Activated CD8-positive, alpha-beta memory T cell treated with anti-CD3 and anti-CD28 coated beads for 48 hours (primary cell): ENCODE measurements at regions not wholly inside any gene's neighbourhood (a gene's known extent, or its start where the extent isn't known, plus 50 kb on each side); places are given as distances from the start of the nearest gene placed in this dataset.

ENCODE experiments used
- DNase-seq, 3 experiments: peaks; one replicate each; pipeline ENCODE4 v3.0.0-alpha.2; 2020; ENCODE audit warnings: low read depth in 2 of 3, low spot score in 2 of 3

DNA sequence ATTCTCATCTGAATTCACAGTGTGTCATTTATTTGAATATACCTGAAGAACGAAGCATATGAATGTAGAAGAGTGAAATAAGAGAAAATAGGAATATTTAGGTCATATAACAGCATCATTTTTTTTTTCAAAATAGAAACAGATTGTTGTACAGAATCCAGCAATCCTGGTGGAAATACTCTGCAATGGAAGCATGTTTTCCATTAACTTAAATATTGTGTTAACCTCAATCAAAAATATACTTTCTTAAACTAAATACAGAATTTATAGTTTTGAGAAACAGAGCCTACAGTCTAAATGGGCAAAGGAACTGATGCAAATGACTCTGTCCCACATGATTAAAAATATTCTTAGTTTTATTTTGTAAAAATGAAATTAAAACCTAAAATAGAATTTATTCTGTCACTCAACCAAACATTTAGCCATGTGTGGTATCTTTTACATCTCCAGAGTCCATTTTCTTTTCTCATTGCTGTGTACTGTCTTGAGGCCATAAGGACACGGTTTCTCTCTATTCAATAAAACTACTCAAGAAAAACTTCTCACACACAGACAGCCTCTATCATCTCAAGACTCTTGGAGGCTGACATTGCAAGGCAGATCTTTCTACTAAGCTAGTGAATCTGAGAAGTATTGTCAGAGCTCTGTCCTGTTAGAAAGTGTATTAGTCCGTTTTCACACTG is 322.6 kb downstream of the LTN1 start:
- DNase-seq: no peak

DNA sequence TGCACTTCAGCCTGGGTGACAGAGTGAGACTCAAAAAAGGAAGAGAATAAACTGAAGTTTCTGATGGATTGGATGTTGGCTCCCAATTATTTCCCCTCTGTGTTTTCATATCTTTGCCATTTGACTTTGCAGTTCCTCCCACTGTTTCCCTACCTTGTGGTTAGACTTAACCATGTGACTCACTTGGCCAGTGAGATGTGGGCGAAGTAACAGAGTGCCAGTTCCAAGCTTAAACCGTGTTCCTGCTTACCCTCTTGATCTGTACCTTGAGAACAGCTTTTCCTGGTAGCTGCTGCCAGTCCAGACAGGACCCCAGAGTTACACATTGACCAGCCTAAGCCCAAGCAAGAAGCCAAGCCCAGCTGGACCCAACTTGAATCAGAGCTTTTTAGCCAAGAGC is 323.4 kb downstream of the LTN1 start:
- no peak for DNase-seq

DNA sequence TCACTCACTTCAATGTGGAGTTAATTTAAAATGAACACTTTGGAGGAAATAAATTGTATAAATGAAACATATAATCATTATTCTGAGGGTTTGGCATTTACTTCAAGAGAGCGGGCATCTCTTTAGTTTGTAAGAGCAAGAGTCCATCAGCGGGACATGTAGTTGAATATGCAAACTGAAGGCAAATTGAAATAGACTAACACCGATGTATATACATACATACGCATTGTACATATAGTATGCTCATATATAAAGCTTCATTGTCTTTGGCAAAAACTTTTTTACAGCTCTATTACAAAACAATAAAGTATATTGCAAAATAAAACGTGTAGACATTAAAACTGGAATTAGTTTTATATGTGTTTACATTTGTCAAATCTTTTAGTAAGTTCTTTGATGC is 328.9 kb downstream of the LTN1 start:
- no peak for DNase-seq

DNA sequence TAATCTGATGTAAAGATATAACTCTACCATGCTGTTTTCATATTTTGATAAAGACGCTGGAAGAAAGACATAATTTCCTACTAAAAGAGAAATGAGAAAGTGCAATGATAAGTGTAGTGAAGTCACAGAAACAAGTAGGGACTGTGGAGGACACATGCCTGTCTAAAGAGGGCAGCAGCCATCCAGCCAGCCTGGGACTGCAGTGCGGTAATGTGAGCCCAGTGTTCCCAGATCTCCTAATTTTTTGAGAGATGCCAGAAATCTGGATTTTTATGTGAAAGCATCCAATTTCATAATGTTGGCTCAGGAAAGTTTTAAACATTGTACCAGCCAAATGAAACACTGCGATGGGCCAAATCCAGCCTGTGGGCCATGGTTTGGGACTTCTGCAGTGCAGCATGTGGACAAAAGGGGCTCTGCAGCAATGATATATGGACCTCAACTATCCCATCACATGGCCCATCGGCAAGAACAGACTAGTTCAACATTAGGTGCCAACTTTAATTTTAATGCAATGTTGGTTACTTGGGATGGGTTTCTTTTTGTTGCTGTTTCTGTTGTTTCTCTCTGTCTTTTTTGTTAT is 329.5 kb downstream of the LTN1 start:
- no peak for DNase-seq

DNA sequence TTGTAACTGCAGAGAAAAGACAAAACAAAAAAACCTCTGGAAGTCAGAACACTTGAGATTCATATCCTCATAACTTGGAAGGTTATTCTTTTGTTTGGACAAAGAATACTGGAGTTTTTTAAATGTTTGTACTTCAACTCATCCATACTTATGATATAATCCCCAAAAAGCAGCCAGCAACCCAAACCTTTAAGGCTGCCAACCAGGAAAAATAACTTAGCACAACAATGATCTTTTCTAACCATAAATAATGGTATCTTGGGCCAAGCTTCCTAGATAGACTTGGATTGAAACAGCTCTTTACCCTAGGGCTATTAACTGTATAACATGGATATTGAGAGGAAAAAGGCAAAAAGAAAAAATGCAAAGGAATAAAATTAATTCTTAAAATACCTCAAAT is 335.1 kb downstream of the LTN1 start:
- DNase-seq: no peak

DNA sequence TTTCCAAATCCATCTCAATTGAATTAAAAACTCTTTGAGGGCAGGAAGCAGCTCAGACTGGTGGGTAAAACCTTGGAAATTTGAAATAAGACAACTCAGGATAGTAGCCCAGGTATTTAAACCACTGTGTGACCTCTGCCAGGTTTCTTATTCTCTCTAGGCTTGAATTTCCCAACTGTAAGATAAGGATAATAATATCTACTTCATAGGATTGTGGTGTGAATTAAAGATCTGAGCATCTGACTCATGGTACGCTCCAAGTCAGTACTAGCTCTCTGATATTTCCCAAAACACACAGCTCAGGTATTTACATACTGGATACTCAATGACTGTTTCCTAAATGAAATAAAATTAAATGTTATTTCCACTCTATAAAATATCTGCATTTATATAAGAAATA is 337.2 kb downstream of the LTN1 start:
- DNase-seq: no peak

DNA sequence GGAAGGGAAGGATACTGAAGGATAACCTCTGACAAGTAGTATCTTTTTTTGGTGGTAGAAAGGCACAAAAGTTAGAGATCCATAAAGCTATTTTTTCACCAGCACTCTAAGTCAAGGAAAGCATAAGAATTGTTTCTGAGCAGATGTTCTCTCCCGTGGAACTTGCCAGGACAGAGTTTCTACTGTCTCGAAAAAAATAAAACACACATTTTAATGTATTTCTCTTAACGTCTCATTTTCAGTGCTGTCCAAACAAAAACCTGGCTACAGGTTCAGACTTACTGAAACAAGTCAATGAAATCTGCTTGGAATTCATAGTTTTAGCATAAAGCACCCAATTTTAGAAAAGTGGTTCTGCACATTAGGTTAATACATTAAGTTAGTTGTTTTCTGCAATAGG is 338.3 kb downstream of the LTN1 start:
- no peak for DNase-seq

DNA sequence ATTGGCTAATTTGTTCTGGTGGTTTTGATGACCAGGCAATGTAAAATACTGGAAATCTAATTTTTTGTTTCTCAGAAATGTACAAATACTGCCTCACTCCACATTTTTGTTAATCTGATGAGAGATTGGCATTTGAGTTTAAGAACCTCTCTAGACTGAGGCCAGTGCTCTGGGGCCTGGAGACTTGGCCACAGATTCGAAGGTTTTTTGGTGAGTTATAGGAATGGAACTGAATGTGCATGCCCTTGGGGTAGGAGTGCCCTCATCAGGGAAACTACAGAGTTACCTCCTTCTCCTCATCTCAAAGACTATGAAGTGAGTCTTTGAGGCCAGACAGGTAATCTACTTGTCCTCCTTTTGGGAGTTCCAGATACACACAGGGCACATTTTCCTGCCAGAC is 347.9 kb downstream of the LTN1 start:
- no peak for DNase-seq

DNA sequence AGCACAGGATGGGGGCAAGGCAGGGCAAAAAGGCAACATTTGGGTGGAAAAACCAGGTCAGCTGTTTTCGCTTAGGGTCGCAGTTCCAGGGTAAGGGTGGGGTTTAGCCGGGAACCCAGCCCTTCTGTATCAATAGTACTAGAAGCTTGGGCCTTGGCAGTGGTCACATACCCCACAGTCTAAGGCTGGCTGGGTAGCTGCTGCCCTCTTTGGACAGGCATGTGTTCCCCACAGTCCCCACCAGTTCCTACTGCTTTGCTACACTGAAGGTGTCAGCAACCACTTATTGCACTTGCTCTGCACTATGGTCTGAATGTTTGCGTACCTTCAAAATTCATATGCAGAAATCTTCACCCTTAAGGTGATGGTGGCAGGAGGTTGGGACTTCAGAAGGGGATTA is 349.8 kb downstream of the LTN1 start:
- DNase-seq: no peak

DNA sequence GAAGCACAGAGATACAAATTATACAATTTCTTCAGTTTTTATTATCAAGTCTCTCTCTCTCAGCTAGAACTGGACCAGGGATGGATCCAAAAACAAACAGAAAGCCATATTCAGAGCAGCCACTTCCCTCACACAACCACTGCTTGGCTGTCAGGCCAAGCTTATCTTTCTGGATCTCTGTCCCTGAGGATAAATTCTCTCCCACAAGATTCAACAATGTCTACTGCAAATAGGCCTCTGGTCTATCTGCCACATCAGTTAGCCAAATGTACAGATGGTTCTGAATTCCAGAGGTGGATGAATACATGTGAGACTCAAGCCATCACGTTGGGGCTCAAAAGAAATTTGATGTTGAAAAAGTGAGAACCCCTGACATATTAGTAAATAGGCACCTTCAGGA is 350.9 kb downstream of the LTN1 start:
- DNase-seq: no peak

DNA sequence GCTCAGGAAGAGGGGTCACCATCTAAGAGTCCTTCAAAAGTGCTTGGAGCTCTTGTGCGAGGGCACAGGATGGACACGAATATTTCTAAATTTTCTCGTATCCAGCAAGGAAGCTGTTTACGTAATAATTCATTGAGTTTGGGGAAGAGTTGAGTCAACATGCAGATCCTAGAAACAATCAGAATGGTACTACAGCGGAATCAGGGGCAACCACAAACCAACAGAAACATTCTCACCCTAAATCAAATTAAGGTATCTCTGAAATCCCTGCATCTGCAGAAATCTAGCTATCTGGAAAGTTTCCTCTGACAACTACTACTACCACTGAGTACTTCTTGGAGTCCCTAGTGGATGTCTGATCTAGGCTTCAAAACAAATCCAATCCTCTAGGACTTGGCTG is 352.4 kb downstream of the LTN1 start:
- no peak for DNase-seq

DNA sequence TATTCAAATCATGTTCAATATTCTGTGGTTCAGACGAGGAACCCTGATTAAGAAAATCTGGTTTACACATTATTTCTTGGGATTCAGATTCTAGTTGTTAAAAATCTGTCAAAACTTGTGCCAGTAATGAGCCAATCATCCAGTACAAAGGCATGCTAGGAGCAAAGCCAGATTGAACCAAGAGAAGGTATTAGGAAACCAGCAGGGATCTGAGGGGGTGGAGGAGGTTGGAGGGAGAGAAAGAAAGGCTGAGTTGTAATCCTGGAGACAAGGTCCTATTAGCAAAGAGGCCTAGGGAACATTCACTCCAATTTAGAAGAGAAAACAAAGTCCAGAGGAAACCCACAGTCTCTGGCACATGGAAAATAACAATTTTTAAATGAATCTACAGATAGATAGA is 352.9 kb downstream of the LTN1 start:
- DNase-seq: no peak

DNA sequence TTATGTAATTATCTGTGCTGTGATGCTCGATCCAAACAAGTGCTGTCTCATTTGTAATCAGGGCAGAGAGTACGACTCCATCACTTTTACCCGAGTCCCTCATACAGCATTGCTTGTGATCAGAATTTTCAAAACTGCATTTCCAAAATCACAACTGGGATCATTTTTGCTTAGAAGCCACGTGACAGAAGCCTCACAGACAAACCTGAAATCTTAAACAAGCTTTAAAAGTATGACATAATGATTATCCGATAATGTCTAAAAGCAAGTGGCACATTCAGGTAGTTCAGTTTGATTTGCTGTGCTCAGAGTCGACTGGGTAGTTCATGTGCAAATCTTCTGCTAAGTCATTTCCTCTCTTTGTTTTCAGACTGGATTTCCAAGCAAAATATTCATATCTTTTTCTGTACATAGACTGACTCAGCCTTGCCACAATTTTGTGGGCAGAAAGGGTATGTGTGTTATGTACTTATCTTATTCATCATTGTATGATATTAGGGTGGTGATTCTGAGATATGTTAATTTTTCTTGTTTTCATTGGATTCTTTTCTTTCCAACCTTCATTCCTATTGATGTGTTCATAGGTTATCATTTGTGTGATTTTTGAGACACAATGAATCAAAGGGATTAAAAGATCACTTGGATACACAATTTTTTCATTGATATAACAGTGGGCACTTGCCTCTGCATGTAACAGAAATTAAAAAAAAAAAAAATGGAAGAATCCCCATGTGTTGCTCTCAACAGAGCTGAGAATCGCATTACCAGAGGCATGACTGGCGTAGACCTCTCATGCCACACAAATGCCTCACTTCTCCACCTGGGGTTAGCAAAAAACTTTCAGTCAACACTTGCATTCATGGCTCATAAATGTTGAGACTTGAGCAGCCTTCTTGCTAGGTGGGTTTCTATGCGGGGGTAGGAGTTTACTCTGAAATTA is 355.7 kb downstream of the LTN1 start:
- no peak for DNase-seq

DNA sequence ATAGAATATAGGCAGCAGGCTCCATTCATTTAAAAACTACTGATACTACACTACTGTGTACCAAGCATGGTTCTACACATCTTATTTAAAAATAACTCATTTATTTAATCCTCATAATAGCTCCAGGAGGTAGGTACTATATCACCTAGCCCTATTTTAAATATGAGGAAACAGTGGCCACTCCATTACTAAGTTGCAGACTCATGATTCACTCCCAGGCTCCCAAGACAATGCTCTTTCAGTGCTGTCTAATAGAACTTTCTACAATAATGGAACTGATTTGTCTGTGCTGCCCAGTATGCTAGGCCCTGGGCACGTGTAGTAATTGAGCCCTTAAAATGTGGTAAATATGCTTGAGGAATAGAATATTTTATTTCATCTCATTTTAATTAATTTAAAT is 357.1 kb downstream of the LTN1 start:
- no peak for DNase-seq

DNA sequence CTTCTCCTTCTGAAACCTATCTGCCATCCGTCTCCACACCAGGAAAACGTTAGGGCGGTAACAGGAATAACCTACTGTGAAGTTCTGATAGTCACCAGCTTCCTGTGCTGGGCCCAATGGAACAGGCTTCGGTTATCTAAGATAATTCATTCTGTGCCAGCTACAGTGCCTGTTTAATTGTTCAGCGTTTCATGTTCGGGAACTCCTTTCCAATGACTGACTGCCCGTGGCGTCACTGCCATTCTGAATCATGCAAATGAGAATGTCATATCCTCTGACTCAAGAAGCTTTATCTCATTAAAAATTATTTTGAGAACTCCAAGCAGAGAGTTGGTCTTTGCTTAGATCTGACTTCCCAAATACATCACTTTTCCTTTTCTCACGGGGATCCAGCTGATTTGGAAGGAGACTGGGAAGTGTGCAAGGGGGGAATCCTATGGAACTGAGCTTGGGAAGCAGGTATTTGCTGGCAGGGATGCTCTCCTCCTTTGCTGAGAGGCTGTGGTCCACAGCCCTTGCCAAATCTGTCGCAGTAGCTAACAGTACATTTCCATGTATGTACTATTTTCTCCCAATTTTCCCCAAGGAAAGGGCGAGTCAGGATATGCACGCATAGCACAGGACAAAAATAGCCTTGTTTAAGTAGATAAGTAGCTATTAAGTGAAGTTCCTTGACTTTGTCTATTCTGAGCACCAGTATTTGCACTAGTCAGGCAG is 358.7 kb downstream of the LTN1 start:
- no peak for DNase-seq

DNA sequence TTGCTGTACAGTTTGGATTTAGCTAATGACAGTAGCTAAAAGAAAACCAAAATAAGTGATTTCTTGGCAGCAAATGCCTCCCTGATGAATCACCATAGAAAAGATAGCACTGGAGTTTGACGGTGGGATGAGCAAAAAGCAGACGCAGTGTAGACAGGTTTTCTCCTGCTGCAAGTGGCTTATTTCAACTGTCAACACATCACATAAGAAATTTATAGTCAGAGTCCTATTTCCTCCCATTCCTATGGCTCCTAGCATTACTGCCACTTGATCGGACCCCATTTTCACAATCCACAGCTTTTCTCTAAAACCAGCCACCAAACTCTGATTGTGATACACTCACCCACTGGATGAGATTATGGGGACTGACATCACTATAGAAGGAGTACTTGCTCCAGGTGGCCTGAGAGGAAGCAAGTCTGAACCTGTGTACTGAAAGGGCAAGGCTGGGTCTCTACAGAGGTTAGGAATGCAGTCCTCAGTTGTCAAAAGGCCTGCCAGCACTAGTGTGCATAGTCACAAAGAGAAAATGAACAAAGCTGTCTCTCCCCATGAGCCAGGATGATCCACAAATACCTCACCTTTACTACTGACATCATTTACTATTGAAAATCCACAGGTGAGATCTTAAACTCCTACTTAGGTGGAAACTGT is 359.8 kb downstream of the LTN1 start:
- no peak for DNase-seq

DNA sequence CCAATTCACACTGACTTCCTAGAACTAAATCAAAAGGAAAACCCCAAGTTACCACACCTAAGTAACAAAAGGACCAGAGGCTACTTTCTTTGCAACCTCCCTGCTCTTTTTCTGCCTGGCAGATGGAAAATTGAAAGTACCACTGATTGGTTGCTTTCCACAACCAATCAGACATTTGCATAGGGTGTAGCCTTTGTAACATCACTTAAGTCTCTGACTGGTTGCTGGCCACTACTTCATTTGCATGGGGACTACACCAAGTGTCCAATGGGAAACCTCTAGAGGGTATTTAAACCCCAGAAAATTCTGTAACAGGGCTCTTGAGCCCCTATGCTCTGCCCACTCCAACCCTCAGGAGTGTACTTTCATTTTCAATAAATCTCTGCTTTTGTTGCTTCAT is 365.0 kb downstream of the LTN1 start:
- DNase-seq: no peak

DNA sequence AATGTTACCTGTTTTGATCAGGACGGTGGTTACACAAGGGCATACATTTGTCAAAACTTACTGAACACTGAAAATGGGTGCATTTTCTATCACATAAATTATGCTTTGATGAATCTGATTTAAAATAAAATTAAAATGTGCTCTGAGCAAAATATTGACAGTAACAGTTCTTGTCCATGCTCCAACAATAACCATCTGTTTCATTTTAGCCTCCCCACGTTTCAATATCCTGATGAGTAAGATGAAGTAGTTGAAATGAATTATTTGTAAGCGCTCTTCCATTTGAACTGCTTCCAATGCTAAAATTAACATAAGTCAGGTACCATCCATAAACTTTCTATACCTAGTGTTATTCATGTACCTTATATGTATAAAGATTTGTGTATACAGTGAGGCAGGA is 365.4 kb downstream of the LTN1 start:
- no peak for DNase-seq

DNA sequence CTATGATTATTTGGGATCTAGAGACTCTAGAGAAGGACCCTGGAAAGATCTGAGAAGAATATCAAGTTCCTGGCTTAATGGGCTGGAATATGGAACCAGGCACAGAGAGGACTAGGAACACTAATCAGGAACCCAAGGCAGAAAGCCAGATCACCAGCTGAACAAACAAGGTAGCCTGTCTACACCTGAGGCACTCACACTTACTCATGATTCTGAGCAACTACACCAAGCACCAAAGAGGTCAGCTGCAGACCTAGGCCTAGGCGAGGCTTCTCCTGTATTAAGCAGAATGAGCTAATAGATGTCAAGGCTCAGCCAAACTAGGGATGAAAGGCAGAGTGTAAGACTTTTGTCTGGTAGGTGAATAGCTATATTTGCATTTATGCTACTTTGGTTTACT is 368.1 kb downstream of the LTN1 start:
- DNase-seq: no peak

DNA sequence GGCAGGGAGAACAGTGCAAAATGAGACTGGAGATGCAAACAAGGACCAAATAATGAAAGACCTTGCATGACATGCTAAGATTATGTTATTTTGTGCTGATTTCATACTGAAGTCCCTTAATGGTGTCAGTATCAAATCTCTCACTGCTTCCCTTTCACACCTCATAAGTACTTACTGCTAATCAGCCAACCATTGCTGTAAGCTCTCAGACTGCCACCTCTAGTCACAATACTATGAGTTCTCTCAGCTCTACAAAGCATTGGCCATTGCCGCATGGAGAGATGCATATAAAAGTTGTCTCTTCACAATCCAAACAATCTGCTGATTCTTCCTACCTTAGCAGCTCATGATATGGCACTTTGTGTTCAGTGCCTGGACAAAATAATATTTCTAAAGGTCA is 375.4 kb downstream of the LTN1 start:
- DNase-seq: no peak

DNA sequence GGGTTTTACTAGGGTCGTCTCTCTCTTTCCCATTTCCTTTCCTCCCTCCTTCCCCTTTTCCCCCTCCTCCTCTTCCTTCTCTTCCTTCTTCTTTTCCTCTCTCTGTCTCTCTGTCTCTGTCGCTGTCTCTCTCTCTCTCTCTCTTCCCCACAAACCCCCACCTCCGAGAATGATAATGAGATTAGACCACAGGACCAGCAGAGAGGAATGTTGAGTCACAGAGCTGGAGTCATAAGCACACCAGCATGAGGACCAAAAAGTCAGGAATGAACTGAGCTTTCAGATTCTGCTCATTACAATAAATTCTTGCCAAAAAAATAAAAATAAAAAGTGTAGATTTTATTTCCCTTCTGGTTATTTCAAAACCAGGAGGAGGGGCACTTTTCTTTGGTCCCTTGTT is 377.4 kb downstream of the LTN1 start:
- DNase-seq: no peak
